AG10803 (cell line): ENCODE measurements at regions not wholly inside any gene's neighbourhood (a gene's known extent, or its start where the extent isn't known, plus 50 kb on each side); places are given as distances from the start of the nearest gene placed in this dataset.

Experiments used
- DNase-seq: peaks from one replicate; pipeline ENCODE4 v3.0.0; 2010; ENCODE audit warnings: low read depth
- H3K4me3 ChIP-seq: 2 replicates; pipeline ENCODE4 v1.5.1; 2011; ENCODE audit warnings: mild to moderate bottlenecking, low read length, control low read depth
- CTCF ChIP-seq: conservative IDR thresholded peaks from 2 replicates; pipeline ENCODE4 v1.5.1; 2011; ENCODE audit warnings: mild to moderate bottlenecking, low read length, control low read depth, inconsistent platforms

GRCh38 chr21:19724081-19724480 is 1274.1 kb upstream of the NCAM2 start:
- no peak for TF ChIP-seq CTCF
- no peak for DNase-seq

GRCh38 chr21:19731251-19731650 is 1267.0 kb upstream of the NCAM2 start:
- DNase-seq, result no peak
- TF ChIP-seq CTCF, result no peak
- no peak overlapping the region for H3K4me3 ChIP-seq

More at GRCh38 chr21:19724081-19724480, 1274.1 kb upstream of the NCAM2 start:
- H3K4me3 ChIP-seq, result no peak overlapping the region

- no peak for TF ChIP-seq CTCF
- no peak overlapping the region for H3K4me3 ChIP-seq
- DNase-seq, result no peak
Observed at GRCh38 chr21:19759836-19760235, 1238.4 kb upstream of the NCAM2 start.

GRCh38 chr21:19767546-19767945 is 1230.7 kb upstream of the NCAM2 start:
- no peak for TF ChIP-seq CTCF
- no peak overlapping the region for H3K4me3 ChIP-seq
- DNase-seq, result no peak

GRCh38 chr21:19771881-19772280 is 1226.3 kb upstream of the NCAM2 start:
- TF ChIP-seq CTCF, result no peak
- no peak overlapping the region for H3K4me3 ChIP-seq
- no peak for DNase-seq

GRCh38 chr21:19776076-19776475 is 1222.1 kb upstream of the NCAM2 start:
- no peak overlapping the region for H3K4me3 ChIP-seq
- DNase-seq, result no peak
- TF ChIP-seq CTCF, result no peak

- no peak for DNase-seq
- H3K4me3 ChIP-seq, result no peak overlapping the region
- TF ChIP-seq CTCF, result no peak
Observed at GRCh38 chr21:19781881-19782652, 1216.1 kb upstream of the NCAM2 start.
